Effector memory CD8-positive, alpha-beta T cell (primary cell): ENCODE measurements at regions not wholly inside any gene's neighbourhood (a gene's known extent, or its start where the extent isn't known, plus 50 kb on each side); places are given as distances from the start of the nearest gene placed in this dataset.

Source experiments
- ATAC-seq: fragments of 150-1000 bp; cut with Tn5 transposase; replicated peaks from 2 replicates; pipeline ENCODE4 v1.10.0; 2021; ENCODE audit warnings: mild to moderate bottlenecking, moderate library complexity
- DNase-seq, 3 experiments: peaks; one replicate each; pipeline ENCODE4 v3.0.0; 2021
- H3K27ac Mint-ChIP-seq, 2 donors: one replicate each; pipeline ENCODE4 v1.8.0; 2022; ENCODE audit warnings: mild to moderate bottlenecking in 2 of 2, mixed read lengths in 2 of 2, moderate library complexity in 2 of 2
- H3K27me3 Mint-ChIP-seq, 2 donors: one replicate each; pipeline ENCODE4 v1.8.0; 2022; ENCODE audit warnings: mixed read lengths in 2 of 2
- H3K36me3 Mint-ChIP-seq: one replicate; pipeline ENCODE4 v1.8.0; 2022; ENCODE audit warnings: mild to moderate bottlenecking, moderate library complexity, mixed read lengths; ENCODE audit not compliant: insufficient read depth
- H3K4me1 Mint-ChIP-seq, 2 donors: one replicate each; pipeline ENCODE4 v1.8.0; 2022; ENCODE audit warnings: low read depth in 2 of 2, mixed read lengths in 2 of 2
- H3K4me3 Mint-ChIP-seq, 2 donors: one replicate each; pipeline ENCODE4 v1.8.0; 2022; ENCODE audit warnings: mild to moderate bottlenecking in 2 of 2, mixed read lengths in 2 of 2, moderate library complexity in 2 of 2
- H3K9me3 Mint-ChIP-seq, 2 donors: one replicate each; pipeline ENCODE4 v1.8.0; 2022; ENCODE audit warnings: mixed read lengths in 2 of 2

GRCh38 chr15:95370291-95370690 is 960.2 kb upstream of the NR2F2 start:
- Mint-ChIP-seq H3K36me3 (no peaks in the 10 kb centered on the region), H3K4me3 (no peak overlapping the region), H3K27me3 (peaks cover 0 to 6% of the 10 kb centered on the region in 2 donors), H3K9me3 (no peaks in the 10 kb centered on the region), H3K4me1 (no peaks in the 10 kb centered on the region), H3K27ac (no peak overlapping the region)
- DNase-seq: no peak
- no peak for ATAC-seq

DNA sequence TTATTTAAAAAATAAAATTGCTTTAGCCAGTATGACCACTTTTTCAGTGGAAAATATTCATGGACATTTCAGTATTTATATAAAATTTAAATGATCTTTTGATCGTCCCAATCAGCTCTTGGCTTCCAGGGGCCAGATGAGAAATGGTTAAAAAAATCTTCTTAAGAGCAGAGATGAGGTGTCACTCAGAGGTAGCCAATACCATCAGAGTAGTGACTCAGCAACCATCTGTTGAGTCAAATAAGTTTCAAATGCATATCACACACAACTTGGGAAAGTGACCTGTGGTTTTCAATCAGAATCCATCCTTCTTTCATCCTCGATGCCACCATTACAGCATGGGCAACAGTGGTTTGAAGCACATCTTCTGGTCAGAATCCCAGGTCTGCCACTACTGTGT is 958.8 kb upstream of the NR2F2 start:
- Mint-ChIP-seq H3K36me3 (no peaks in the 10 kb centered on the region), H3K4me3 (no peak overlapping the region), H3K27ac (no peak overlapping the region), H3K9me3 (no peaks in the 10 kb centered on the region), H3K27me3 (peaks cover 0 to 14% of the 10 kb centered on the region in 2 donors), H3K4me1 (no peaks in the 10 kb centered on the region)
- DNase-seq: no peak
- ATAC-seq: no peak

GRCh38 chr15:95375281-95375680 is 955.2 kb upstream of the NR2F2 start:
- Mint-ChIP-seq H3K9me3 (no peaks in the 10 kb centered on the region), H3K36me3 (no peaks in the 10 kb centered on the region), H3K27ac (no peak overlapping the region), H3K4me1 (no peaks in the 10 kb centered on the region), H3K4me3 (no peak overlapping the region), H3K27me3 (peaks cover 0 to 14% of the 10 kb centered on the region in 2 donors)
- DNase-seq (no peak), ATAC-seq (no peak)

- Mint-ChIP-seq H3K4me1 (no peaks in the 10 kb centered on the region), H3K27ac (no peak overlapping the region), H3K9me3 (no peaks in the 10 kb centered on the region), H3K36me3 (no peaks in the 10 kb centered on the region), H3K27me3 (peaks cover 0 to 14% of the 10 kb centered on the region in 2 donors), H3K4me3 (no peak overlapping the region)
- DNase-seq (no peak), ATAC-seq (no peak)
Observed at GRCh38 chr15:95377258-95377852, 953.1 kb upstream of the NR2F2 start.

DNA sequence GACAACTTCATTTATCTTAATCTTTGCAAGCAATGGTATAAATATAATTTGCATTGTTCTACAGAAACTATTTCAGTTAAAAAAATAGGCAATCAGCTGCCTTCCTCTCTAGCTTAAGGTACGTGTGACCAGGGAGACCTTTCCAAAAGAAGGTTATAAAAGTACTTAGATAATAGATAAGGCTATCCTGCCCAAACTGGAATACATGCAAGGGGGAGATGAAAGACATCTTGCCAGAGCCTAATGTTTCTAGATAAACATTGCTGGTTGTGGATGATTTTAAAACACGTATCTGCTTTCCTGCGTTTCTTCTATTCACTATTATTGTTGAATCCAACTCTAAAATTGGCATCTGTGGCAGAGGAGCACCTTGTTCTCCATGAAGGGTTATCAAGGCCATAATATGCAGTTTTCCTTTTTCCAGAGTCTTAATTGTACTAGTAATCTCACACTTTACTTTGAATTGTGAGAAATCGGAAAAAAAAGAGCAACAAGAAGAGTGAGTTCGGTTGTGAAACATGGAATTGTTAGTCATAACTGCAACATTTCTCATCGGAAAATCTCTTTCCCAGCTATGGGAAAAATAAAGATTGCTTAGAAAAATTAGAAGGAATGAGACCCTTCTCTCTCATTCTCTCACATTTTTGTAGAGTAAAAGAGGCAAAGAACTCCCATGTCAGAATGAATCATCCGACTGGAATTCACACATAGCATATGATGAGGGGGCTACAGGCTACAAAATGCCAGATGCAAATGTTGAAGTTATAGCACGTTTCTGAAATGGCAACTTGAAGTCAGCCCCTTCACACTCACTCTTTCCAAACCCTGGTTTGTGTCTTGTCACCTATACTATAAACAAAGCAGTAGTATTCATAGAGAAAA is 936.1 kb upstream of the NR2F2 start:
- ATAC-seq: no peak
- DNase-seq: no peak
- H3K27me3 Mint-ChIP-seq: peaks cover 0 to 18% of the 10 kb centered on the region in 2 donors

GRCh38 chr15:95400428-95400827 is 930.1 kb upstream of the NR2F2 start:
- H3K27me3 Mint-ChIP-seq: peaks cover 0 to 18% of the 10 kb centered on the region in 2 donors
- no peak overlapping the region for H3K27ac Mint-ChIP-seq
- H3K36me3 Mint-ChIP-seq: no peaks in the 10 kb centered on the region
- no peaks in the 10 kb centered on the region for H3K9me3 Mint-ChIP-seq
- DNase-seq: no peak
- H3K4me1 Mint-ChIP-seq: no peaks in the 10 kb centered on the region
- ATAC-seq: no peak
- H3K4me3 Mint-ChIP-seq: no peak overlapping the region

More for the DNA sequence above, 936.1 kb upstream of the NR2F2 start:
- no peak overlapping the region for H3K27ac Mint-ChIP-seq
- H3K9me3 Mint-ChIP-seq: peaks cover 2 to 11% of the 10 kb centered on the region in 2 donors
- no peaks in the 10 kb centered on the region for H3K4me1 Mint-ChIP-seq
- no peak overlapping the region for H3K4me3 Mint-ChIP-seq
- H3K36me3 Mint-ChIP-seq: peaks cover 3% of the 10 kb centered on the region

- H3K9me3 Mint-ChIP-seq: no peaks in the 10 kb centered on the region
Observed at GRCh38 chr15:95401587-95401986, 928.9 kb upstream of the NR2F2 start.

GRCh38 chr15:95405447-95405846 is 925.1 kb upstream of the NR2F2 start:
- H3K4me3 Mint-ChIP-seq: no peak overlapping the region
- H3K27ac Mint-ChIP-seq: no peak overlapping the region
- ATAC-seq (no peak), DNase-seq (no peak)
- no peaks in the 10 kb centered on the region for H3K27me3 Mint-ChIP-seq
- no peaks in the 10 kb centered on the region for H3K36me3 Mint-ChIP-seq
- H3K4me1 Mint-ChIP-seq: peaks cover 5 to 14% of the 10 kb centered on the region in 2 donors
- H3K9me3 Mint-ChIP-seq: no peaks in the 10 kb centered on the region

More at GRCh38 chr15:95401587-95401986, 928.9 kb upstream of the NR2F2 start:
- H3K27ac Mint-ChIP-seq: no peak overlapping the region
- ATAC-seq (no peak), DNase-seq (no peak)
- H3K36me3 Mint-ChIP-seq: no peaks in the 10 kb centered on the region
- no peaks in the 10 kb centered on the region for H3K4me1 Mint-ChIP-seq
- H3K4me3 Mint-ChIP-seq: no peak overlapping the region
- H3K27me3 Mint-ChIP-seq: peaks cover 0 to 8% of the 10 kb centered on the region in 2 donors

DNA sequence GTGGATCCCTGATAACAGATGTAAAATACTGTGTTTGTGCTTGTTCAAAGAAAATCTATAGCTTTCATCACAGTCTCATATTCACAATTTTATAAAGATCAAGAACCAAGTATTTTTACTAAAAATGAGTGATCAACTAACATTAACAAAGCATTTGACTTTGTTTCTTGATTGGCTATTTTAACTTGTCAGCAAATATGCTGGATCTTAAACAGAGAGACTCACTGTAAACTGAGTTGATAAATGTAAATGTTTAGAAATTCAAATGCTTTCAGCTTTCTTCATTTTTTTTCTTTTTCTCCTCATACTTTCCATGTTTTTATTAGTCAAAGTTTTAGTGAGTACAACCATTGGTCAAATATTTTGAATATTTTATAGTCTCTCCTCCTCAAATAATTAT is 923.0 kb upstream of the NR2F2 start:
- Mint-ChIP-seq H3K4me3 (no peak overlapping the region), H3K9me3 (no peaks in the 10 kb centered on the region), H3K27me3 (no peaks in the 10 kb centered on the region), H3K27ac (no peak overlapping the region), H3K4me1 (peaks cover 13 to 27% of the 10 kb centered on the region in 2 donors), H3K36me3 (no peaks in the 10 kb centered on the region)
- ATAC-seq (no peak), DNase-seq (no peak)

GRCh38 chr15:95409211-95409610 is 921.3 kb upstream of the NR2F2 start:
- peaks cover 13 to 27% of the 10 kb centered on the region in 2 donors for H3K4me1 Mint-ChIP-seq
- H3K4me3 Mint-ChIP-seq: peak overlapping the region in 1 of 2 donors; percentile 18
- no peaks in the 10 kb centered on the region for H3K36me3 Mint-ChIP-seq
- no peak overlapping the region for H3K27ac Mint-ChIP-seq
- ATAC-seq (no peak), DNase-seq (no peak)
- no peaks in the 10 kb centered on the region for H3K9me3 Mint-ChIP-seq
- no peaks in the 10 kb centered on the region for H3K27me3 Mint-ChIP-seq

DNA sequence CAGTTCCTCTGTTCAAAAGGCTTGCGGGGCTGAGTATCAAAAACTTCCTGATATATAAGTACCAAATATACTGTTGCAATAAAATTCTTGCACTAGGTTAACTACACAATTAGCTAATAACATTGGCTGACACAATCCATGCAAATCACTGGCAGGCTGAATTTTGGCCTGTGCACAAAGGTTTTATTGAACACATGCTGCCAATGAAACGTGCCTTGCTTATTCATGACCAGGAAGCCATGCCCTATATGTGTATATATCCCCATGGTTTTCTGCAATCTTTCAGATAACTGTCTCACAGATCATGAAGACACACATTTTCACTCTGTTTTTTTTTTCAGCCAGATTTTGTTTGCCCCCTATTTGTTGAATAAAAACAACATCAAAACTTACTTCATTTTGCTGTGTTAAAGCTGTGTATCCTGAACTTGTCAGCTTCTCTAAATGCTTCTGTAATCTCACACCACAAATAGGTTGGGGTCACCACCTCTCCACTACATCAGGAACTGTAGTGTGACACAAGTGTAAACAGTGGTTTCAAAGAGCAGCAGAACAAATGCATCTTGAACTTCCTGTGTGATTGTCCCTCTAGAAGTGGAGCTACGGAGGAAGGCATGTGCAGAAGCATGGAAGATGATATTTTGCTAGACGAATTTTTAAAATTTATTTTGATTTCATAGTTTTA is 920.7 kb upstream of the NR2F2 start:
- peak in 1 of 3 experiments; percentile 2 for DNase-seq
- H3K4me1 Mint-ChIP-seq: peaks cover 13 to 27% of the 10 kb centered on the region in 2 donors
- H3K27ac Mint-ChIP-seq: no peak overlapping the region
- H3K36me3 Mint-ChIP-seq: no peaks in the 10 kb centered on the region
- H3K9me3 Mint-ChIP-seq: no peaks in the 10 kb centered on the region
- peak overlapping the region in 1 of 2 donors; percentile 18 for H3K4me3 Mint-ChIP-seq
- peak; percentile 71 for ATAC-seq
- no peaks in the 10 kb centered on the region for H3K27me3 Mint-ChIP-seq

- Mint-ChIP-seq H3K27ac (peak overlapping the region in 1 of 2 donors; percentile 36), H3K4me3 (no peak overlapping the region), H3K27me3 (no peaks in the 10 kb centered on the region), H3K36me3 (no peaks in the 10 kb centered on the region), H3K9me3 (no peaks in the 10 kb centered on the region), H3K4me1 (peaks cover 13 to 27% of the 10 kb centered on the region in 2 donors)
- ATAC-seq: no peak
- DNase-seq: no peak
Observed at GRCh38 chr15:95410757-95411156, 919.7 kb upstream of the NR2F2 start.

DNA sequence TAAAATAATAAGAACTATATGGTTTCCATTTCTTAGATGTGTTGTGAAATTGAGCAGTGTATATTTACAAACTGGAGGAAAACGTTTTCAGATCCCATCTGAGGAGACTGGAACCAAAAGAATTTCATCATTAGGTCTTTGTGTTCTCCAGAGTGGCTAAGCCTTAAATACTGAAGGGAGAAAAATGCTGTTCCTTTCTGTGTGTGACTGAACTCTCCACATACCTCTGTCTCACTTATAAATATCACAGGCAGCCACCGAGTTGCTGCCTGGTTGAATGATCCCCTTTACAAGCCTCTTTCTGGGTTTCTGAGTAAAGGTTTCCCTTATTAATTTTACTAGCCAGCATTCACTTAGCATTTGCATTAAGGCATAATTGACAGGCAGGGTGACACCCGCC is 913.9 kb upstream of the NR2F2 start:
- Mint-ChIP-seq H3K36me3 (no peaks in the 10 kb centered on the region), H3K27ac (no peak overlapping the region)
- DNase-seq: no peak

More for the DNA sequence above, 913.9 kb upstream of the NR2F2 start:
- Mint-ChIP-seq H3K27me3 (no peaks in the 10 kb centered on the region), H3K4me3 (no peak overlapping the region), H3K9me3 (no peaks in the 10 kb centered on the region), H3K4me1 (peaks cover 2 to 6% of the 10 kb centered on the region in 2 donors)
- no peak for ATAC-seq
